Keratinocyte (primary cell): ENCODE measurements at regions not wholly inside any gene's neighbourhood (a gene's known extent, or its start where the extent isn't known, plus 50 kb on each side); places are given as distances from the start of the nearest gene placed in this dataset.

ENCODE experiments used
- CTCF ChIP-seq, 3 experiments: IDR thresholded peaks in 1 of 3; conservative IDR thresholded peaks in 1 of 3; optimal IDR thresholded peaks in 1 of 3; 2 replicates in 2 of 3; 3 replicates in 1 of 3; pipeline versions ENCODE3 to v1.5.1; 2011; ENCODE audit warnings: low read length in 3 of 3, mild to moderate bottlenecking in 3 of 3, moderate library complexity in 2 of 3, control low read depth in 1 of 3, inconsistent platforms in 1 of 3; ENCODE audit not compliant: insufficient read depth in 2 of 3; ENCODE audit errors: extremely low read depth in 1 of 3
- EZH2 ChIP-seq: IDR thresholded peaks from one replicate; pipeline ENCODE4 v1.6.1; 2012; ENCODE audit warnings: inconsistent platforms, mild to moderate bottlenecking, low read length, moderate library complexity

GRCh38 chr16:76157629-76158028, 119.6 kb upstream of the CNTNAP4 start:
- TF ChIP-seq CTCF (optimal IDR thresholded peaks at IDR 0.05 in 1 of 3, IDR thresholded peaks at IDR 0.05 in 1 of 3, conservative IDR thresholded peaks at IDR 0.05 in 1 of 3; ENCODE audit: extremely low read depth in 1 of 3, insufficient read depth in 2 of 3, low read length in 3 of 3) (no peak), EZH2 (no peak)
